Transverse colon (tissue), 4 donors: ENCODE measurements at regions not wholly inside any gene's neighbourhood (a gene's known extent, or its start where the extent isn't known, plus 50 kb on each side); places are given as distances from the start of the nearest gene placed in this dataset.

Source experiments
- EP300 ChIP-seq: sonication (generic); formaldehyde crosslinking; IDR thresholded peaks from one replicate; pipeline ENCODE4 v1.6.1; 2017; ENCODE audit warnings: antibody characterized with exemption, low read depth
- POLR2A ChIP-seq: fragments of 450-650 bp; IDR thresholded peaks from one replicate; pipeline ENCODE4 v1.6.1; 2016; ENCODE audit warnings: antibody characterized with exemption, mild to moderate bottlenecking, moderate library complexity
- POLR2AphosphoS5 ChIP-seq, 3 donors: sonication (generic); formaldehyde crosslinking; IDR thresholded peaks; one replicate each; pipeline ENCODE4 v1.6.1; 2016; ENCODE audit warnings: antibody characterized with exemption in 3 of 3
- TF ChIP-seq, protein P1 (sequence below), 5 experiments: fragments of 200-600 bp in 3 of 5; fragments of 450-650 bp in 2 of 5; sonication (generic) in 3 of 5; IDR thresholded peaks; 1 replicate in 2 of 5; 2 replicates in 3 of 5; pipeline ENCODE4 v1.5.1; 2016 to 2017; ENCODE audit warnings: antibody characterized with exemption in 5 of 5, inconsistent platforms in 3 of 5, mild to moderate bottlenecking in 2 of 5, moderate library complexity in 1 of 5

DNA sequence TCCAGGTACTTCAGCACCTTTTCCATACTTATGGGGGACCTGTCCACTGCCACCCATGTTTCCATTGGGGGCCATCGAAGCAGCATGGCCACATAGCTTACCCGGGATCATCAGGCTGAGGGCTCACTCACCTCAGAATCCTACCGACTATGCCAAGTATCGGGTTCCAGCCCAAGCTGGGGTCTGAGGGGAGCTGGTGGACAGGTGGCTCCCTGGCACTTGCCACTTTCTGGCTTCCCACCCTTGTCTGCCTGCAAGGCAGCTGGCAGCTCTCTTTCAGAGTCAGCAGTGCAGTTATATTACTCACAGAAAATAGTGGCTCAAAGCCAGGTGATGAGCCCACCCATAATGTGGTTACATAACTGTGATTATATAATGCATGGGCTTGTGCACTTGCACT, 1153.8 kb downstream of the STIM2 start:
- TF ChIP-seq, protein P1, sequence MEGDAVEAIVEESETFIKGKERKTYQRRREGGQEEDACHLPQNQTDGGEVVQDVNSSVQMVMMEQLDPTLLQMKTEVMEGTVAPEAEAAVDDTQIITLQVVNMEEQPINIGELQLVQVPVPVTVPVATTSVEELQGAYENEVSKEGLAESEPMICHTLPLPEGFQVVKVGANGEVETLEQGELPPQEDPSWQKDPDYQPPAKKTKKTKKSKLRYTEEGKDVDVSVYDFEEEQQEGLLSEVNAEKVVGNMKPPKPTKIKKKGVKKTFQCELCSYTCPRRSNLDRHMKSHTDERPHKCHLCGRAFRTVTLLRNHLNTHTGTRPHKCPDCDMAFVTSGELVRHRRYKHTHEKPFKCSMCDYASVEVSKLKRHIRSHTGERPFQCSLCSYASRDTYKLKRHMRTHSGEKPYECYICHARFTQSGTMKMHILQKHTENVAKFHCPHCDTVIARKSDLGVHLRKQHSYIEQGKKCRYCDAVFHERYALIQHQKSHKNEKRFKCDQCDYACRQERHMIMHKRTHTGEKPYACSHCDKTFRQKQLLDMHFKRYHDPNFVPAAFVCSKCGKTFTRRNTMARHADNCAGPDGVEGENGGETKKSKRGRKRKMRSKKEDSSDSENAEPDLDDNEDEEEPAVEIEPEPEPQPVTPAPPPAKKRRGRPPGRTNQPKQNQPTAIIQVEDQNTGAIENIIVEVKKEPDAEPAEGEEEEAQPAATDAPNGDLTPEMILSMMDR (IDR thresholded peaks at IDR 0.05), result no peak
- TF ChIP-seq POLR2A, result no peak
- TF ChIP-seq EP300, result no peak
- TF ChIP-seq POLR2AphosphoS5 (IDR thresholded peaks at IDR 0.05), result no peak
